Coronary artery (tissue), 2 donors: ENCODE measurements at regions not wholly inside any gene's neighbourhood (a gene's known extent, or its start where the extent isn't known, plus 50 kb on each side); places are given as distances from the start of the nearest gene placed in this dataset.

Source experiments
- DNase-seq: peaks from one replicate; pipeline ENCODE4 v3.0.0-alpha.2; 2017; ENCODE audit warnings: low spot score
- H3K27ac ChIP-seq, 2 donors: fragments of 200-600 bp; sonication (generic); one replicate each; pipeline ENCODE4 v1.5.1; 2016 to 2019
- H3K4me3 ChIP-seq: fragments of 200-600 bp; sonication (generic); 2 replicates; pipeline ENCODE4 v1.5.1; 2016; ENCODE audit warnings: mild to moderate bottlenecking, moderate library complexity
- CTCF ChIP-seq: fragments of 200-600 bp; sonication (generic); IDR thresholded peaks from one replicate; pipeline ENCODE4 v1.5.1; 2019; ENCODE audit warnings: antibody characterized with exemption

- Histone ChIP-seq H3K27ac (no peak overlapping the region), H3K4me3 (no peak overlapping the region)
- no peak for TF ChIP-seq CTCF
- no peak for DNase-seq
Observed at GRCh38 chrX:34716302-34716701, 59.2 kb upstream of the TMEM47 start.

- H3K27ac ChIP-seq = no peak overlapping the region
- no peak overlapping the region for H3K4me3 ChIP-seq
- DNase-seq = no peak
- no peak for TF ChIP-seq CTCF
Observed at GRCh38 chrX:34734383-34734782, 77.3 kb upstream of the TMEM47 start.

GRCh38 chrX:34744521-34744920, 87.4 kb upstream of the TMEM47 start:
- TF ChIP-seq CTCF = no peak
- Histone ChIP-seq H3K27ac (no peak overlapping the region), H3K4me3 (no peak overlapping the region)
- no peak for DNase-seq

GRCh38 chrX:34749896-34750295, 92.8 kb upstream of the TMEM47 start:
- Histone ChIP-seq H3K27ac (no peak overlapping the region), H3K4me3 (no peak overlapping the region)
- TF ChIP-seq CTCF = no peak
- no peak for DNase-seq

GRCh38 chrX:34764852-34765361, 107.8 kb upstream of the TMEM47 start:
- H3K27ac ChIP-seq = no peak overlapping the region
- TF ChIP-seq CTCF = no peak

GRCh38 chrX:34768290-34768689, 111.2 kb upstream of the TMEM47 start:
- no peak overlapping the region for H3K4me3 ChIP-seq
- H3K27ac ChIP-seq = no peak overlapping the region
- TF ChIP-seq CTCF = no peak
- no peak for DNase-seq

More at GRCh38 chrX:34764852-34765361, 107.8 kb upstream of the TMEM47 start:
- no peak for DNase-seq
- H3K4me3 ChIP-seq = no peak overlapping the region

GRCh38 chrX:34770511-34770910, 113.4 kb upstream of the TMEM47 start:
- no peak for TF ChIP-seq CTCF
- Histone ChIP-seq H3K27ac (no peak overlapping the region), H3K4me3 (no peak overlapping the region)
- no peak for DNase-seq
